ENCODE measurements at regions not wholly inside any gene's neighbourhood (a gene's known extent, or its start where the extent isn't known, plus 50 kb on each side); places are given as distances from the start of the nearest gene placed in this dataset.

- Mint-ChIP-seq H3K4me1 (no peaks in the 10 kb centered on the region), H3K27ac (no peak overlapping the region), H3K9me3 (peaks cover under 1% of the 10 kb centered on the region), H3K36me3 (no peaks in the 10 kb centered on the region), H3K4me3 (no peak overlapping the region), H3K27me3 (ENCODE audit: insufficient read depth, low read depth) (no peaks in the 10 kb centered on the region)
- H3K9me3 ChIP-seq (ENCODE audit: low read depth): no peaks in the 10 kb centered on the region
- H2AFZ ChIP-seq (replicated peaks): no peak overlapping the region
- no peak overlapping the region for H3K4me3 ChIP-seq
- no peak overlapping the region for H3K4me2 ChIP-seq
- H3K27ac ChIP-seq: no peak overlapping the region
- no peak for DNase-seq (ENCODE audit: low spot score)
- H3K27me3 ChIP-seq: no peaks in the 10 kb centered on the region
- TF ChIP-seq CTCF (IDR thresholded peaks at IDR 0.05) (no peak), EZH2 (IDR thresholded peaks at IDR 0.05) (no peak), EZH2phosphoT487 (IDR thresholded peaks at IDR 0.05) (no peak)
- no peaks in the 10 kb centered on the region for H4K20me1 ChIP-seq (ENCODE audit: low read depth)
- no peaks in the 10 kb centered on the region for H3F3A ChIP-seq (ENCODE audit: low read depth)
- H3K79me2 ChIP-seq (ENCODE audit: low read depth): no peaks in the 10 kb centered on the region
- no peak overlapping the region for H3K9ac ChIP-seq
- no peaks in the 10 kb centered on the region for H3K4me1 ChIP-seq
- no peaks in the 10 kb centered on the region for H3K36me3 ChIP-seq
Measured at GRCh38 chr5:5546408-5546807, 123.9 kb downstream of the ICE1 start.

GRCh38 chr5:5544094-5544663 lies 121.7 kb downstream of the ICE1 start:
- Mint-ChIP-seq H3K9me3 (peaks cover 3% of the 10 kb centered on the region), H3K27me3 (ENCODE audit: insufficient read depth, low read depth) (peaks cover 3% of the 10 kb centered on the region), H3K27ac (no peak overlapping the region), H3K4me1 (peaks cover 9% of the 10 kb centered on the region), H3K4me3 (no peak overlapping the region), H3K36me3 (no peaks in the 10 kb centered on the region)
- H2AFZ ChIP-seq (replicated peaks): no peak overlapping the region
- no peak overlapping the region for H3K9ac ChIP-seq
- no peak overlapping the region for H3K4me3 ChIP-seq
- TF ChIP-seq EZH2 (IDR thresholded peaks at IDR 0.05): no peak
- TF ChIP-seq CTCF (IDR thresholded peaks at IDR 0.05): no peak
- no peak for TF ChIP-seq EZH2phosphoT487 (IDR thresholded peaks at IDR 0.05)
- no peak overlapping the region for H3K27ac ChIP-seq
- H3K9me3 ChIP-seq (ENCODE audit: low read depth): no peaks in the 10 kb centered on the region
- H3K4me2 ChIP-seq: no peak overlapping the region
- H3K36me3 ChIP-seq: no peaks in the 10 kb centered on the region
- H3K4me1 ChIP-seq: no peaks in the 10 kb centered on the region
- no peaks in the 10 kb centered on the region for H3K27me3 ChIP-seq
- H3F3A ChIP-seq (ENCODE audit: low read depth): no peaks in the 10 kb centered on the region
- no peaks in the 10 kb centered on the region for H3K79me2 ChIP-seq (ENCODE audit: low read depth)
- no peak for DNase-seq (ENCODE audit: low spot score)
- H4K20me1 ChIP-seq (ENCODE audit: low read depth): no peaks in the 10 kb centered on the region

GRCh38 chr5:5542654-5543053 lies 120.2 kb downstream of the ICE1 start:
- peak overlapping the region; percentile 9 for H2AFZ ChIP-seq (replicated peaks)
- no peaks in the 10 kb centered on the region for H3K36me3 ChIP-seq
- no peak overlapping the region for H3K9ac ChIP-seq
- no peak overlapping the region for H3K4me2 ChIP-seq
- peaks cover 3% of the 10 kb centered on the region for H3K27me3 Mint-ChIP-seq (ENCODE audit: insufficient read depth, low read depth)
- no peak overlapping the region for H3K27ac Mint-ChIP-seq
- no peak overlapping the region for H3K4me3 Mint-ChIP-seq
- TF ChIP-seq EZH2phosphoT487 (IDR thresholded peaks at IDR 0.05): no peak
- TF ChIP-seq CTCF (IDR thresholded peaks at IDR 0.05): no peak
- no peak for TF ChIP-seq EZH2 (IDR thresholded peaks at IDR 0.05)
- H3K9me3 Mint-ChIP-seq: peaks cover 3% of the 10 kb centered on the region
- H3K4me1 Mint-ChIP-seq: peaks cover 13% of the 10 kb centered on the region
- no peaks in the 10 kb centered on the region for H3K27me3 ChIP-seq
- no peaks in the 10 kb centered on the region for H3K4me1 ChIP-seq
- no peak overlapping the region for H3K4me3 ChIP-seq
- no peaks in the 10 kb centered on the region for H3K9me3 ChIP-seq (ENCODE audit: low read depth)
- no peaks in the 10 kb centered on the region for H3F3A ChIP-seq (ENCODE audit: low read depth)
- H3K36me3 Mint-ChIP-seq: no peaks in the 10 kb centered on the region
- no peak for DNase-seq (ENCODE audit: low spot score)
- no peaks in the 10 kb centered on the region for H3K79me2 ChIP-seq (ENCODE audit: low read depth)
- no peaks in the 10 kb centered on the region for H4K20me1 ChIP-seq (ENCODE audit: low read depth)
- H3K27ac ChIP-seq: no peak overlapping the region

Measured in neural progenitor cell (in vitro differentiated cells).